Suprapubic skin (tissue), 4 donors: ENCODE measurements at regions not wholly inside any gene's neighbourhood (a gene's known extent, or its start where the extent isn't known, plus 50 kb on each side); places are given as distances from the start of the nearest gene placed in this dataset.

Source experiments
- DNase-seq, 2 donors: peaks; one replicate each; pipeline ENCODE4 v3.0.0-alpha.2; 2019; ENCODE audit warnings: low spot score in 2 of 2
- H3K27ac ChIP-seq: fragments of 200-600 bp; sonication (generic); one replicate; pipeline ENCODE4 v1.5.1; 2019
- H3K27me3 ChIP-seq: fragments of 200-600 bp; sonication (generic); one replicate; pipeline ENCODE4 v1.5.1; 2019
- H3K36me3 ChIP-seq: fragments of 200-600 bp; sonication (generic); one replicate; pipeline ENCODE4 v1.5.1; 2019
- H3K4me1 ChIP-seq: fragments of 200-600 bp; sonication (generic); one replicate; pipeline ENCODE4 v1.5.1; 2019
- H3K4me3 ChIP-seq: fragments of 200-600 bp; sonication (generic); one replicate; pipeline ENCODE4 v1.5.1; 2019; ENCODE audit warnings: mild to moderate bottlenecking
- H3K9me3 ChIP-seq: fragments of 200-600 bp; sonication (generic); one replicate; pipeline ENCODE4 v1.5.1; 2019
- CTCF ChIP-seq, 2 donors: fragments of 200-600 bp in 1 of 2; fragments of 450-650 bp in 1 of 2; sonication (generic) in 1 of 2; IDR thresholded peaks; one replicate each; pipeline ENCODE4 v1.5.1; 2016 to 2019; ENCODE audit warnings: antibody characterized with exemption in 2 of 2, mild to moderate bottlenecking in 1 of 2, moderate library complexity in 1 of 2
- EP300 ChIP-seq: sonication (generic); formaldehyde crosslinking; IDR thresholded peaks from one replicate; pipeline ENCODE4 v1.6.1; 2017; ENCODE audit warnings: antibody characterized with exemption
- POLR2A ChIP-seq, 2 donors: fragments of 450-650 bp; IDR thresholded peaks; one replicate each; pipeline ENCODE4 v1.6.1; 2017; ENCODE audit warnings: antibody characterized with exemption in 2 of 2, mild to moderate bottlenecking in 2 of 2, moderate library complexity in 2 of 2
- POLR2AphosphoS5 ChIP-seq, 3 donors: sonication (generic); formaldehyde crosslinking; IDR thresholded peaks; one replicate each; pipeline ENCODE4 v1.6.1; 2017; ENCODE audit warnings: antibody characterized with exemption in 3 of 3
- WGBS: methylation state at CpG from one replicate; pipeline ENCODE4 v1.1.5; 2018; 5-methylcytosine and 5-hydroxymethylcytosine counted together

DNA sequence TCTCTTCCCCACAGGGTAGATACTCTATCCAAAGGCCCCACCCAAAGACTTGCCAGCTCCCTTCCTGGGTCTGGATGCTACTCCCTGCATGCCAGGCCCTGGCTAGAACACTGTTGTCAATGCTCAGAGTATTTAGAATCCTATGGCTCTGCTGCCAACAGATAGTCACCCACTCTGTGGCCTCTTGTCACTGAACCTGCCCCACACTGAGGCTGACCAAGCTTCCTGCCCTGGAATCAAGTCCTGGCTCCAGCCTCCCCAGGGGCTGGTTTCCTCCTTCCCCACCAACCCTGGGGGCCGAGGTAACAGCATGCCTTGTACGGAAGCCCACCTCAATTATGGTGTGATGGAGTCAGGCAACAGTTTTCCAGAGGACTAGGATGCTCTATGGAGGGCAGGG lies 63.3 kb downstream of the EFNB1 start:
- no CpG with 5 or more reads among the region's 2 CpGs for WGBS
- Histone ChIP-seq H3K27ac (no peak overlapping the region), H3K4me3 (no peak overlapping the region), H3K36me3 (no peaks in the 10 kb centered on the region), H3K4me1 (peaks cover 26% of the 10 kb centered on the region), H3K9me3 (no peaks in the 10 kb centered on the region), H3K27me3 (no peaks in the 10 kb centered on the region)
- no peak for TF ChIP-seq EP300
- TF ChIP-seq POLR2A (IDR thresholded peaks at IDR 0.05), result no peak
- no peak for TF ChIP-seq POLR2AphosphoS5 (IDR thresholded peaks at IDR 0.05)
- no peak for TF ChIP-seq CTCF (IDR thresholded peaks at IDR 0.05)
- DNase-seq, result no peak
